HepG2 (cell line): ENCODE measurements at regions not wholly inside any gene's neighbourhood (a gene's known extent, or its start where the extent isn't known, plus 50 kb on each side); places are given as distances from the start of the nearest gene placed in this dataset.

Source experiments
- ATAC-seq: fragments of 200-7000 bp; cut with Tn5 transposase; 3 replicates; pipeline ENCODE4 v1.9.1; 2020; ENCODE audit warnings: mild to moderate bottlenecking, moderate library complexity
- BruUV-seq: library from RNA; stranded (reverse); fragments of 400-500 nt; replicated peaks from 2 replicates; lab custom pipeline; 2021; lab: Mats Ljungman, UMichigan
- CTCF ChIA-PET: fragments of 300-600 bp; formaldehyde crosslinking; extraction: SDS; loops from one replicate; lab custom pipeline; 2021; ENCODE audit warnings: low total read pairs, inconsistent platforms, low intra/inter-chr PET ratio; lab: Yijun Ruan, JAX
- POLR2A ChIA-PET: fragments of 350-600 bp; sonication (Branson Sonifier 250); formaldehyde crosslinking; loops from one replicate; lab custom pipeline; 2020; ENCODE audit warnings: antibody characterized with exemption, inconsistent platforms; lab: Yijun Ruan, JAX
- DNase-seq: peaks from one replicate; pipeline ENCODE4 v3.0.0-alpha.2; 2015; ENCODE audit warnings: low spot score
- FAIRE-seq: peaks from 3 replicates; lab custom pipeline; 2011; peaks lifted over from hg19 to GRCh38; lab: Jason Lieb, UNC
- H2AFZ ChIP-seq: one replicate; pipeline ENCODE4 v1.6.1; 2011; ENCODE audit warnings: low read length, inconsistent platforms
- H3K27ac ChIP-seq: fragments of 300-600 bp; 3 replicates; pipeline ENCODE4 v1.8.0; 2011; ENCODE audit warnings: mixed run types, mild to moderate bottlenecking, mixed read lengths, low read length, inconsistent platforms; ENCODE audit not compliant: insufficient read depth; ENCODE audit errors: extremely low read length
- H3K27me3 ChIP-seq, 2 experiments: fragments of 200-600 bp in 1 of 2; 2 replicates in 1 of 2; 3 replicates in 1 of 2; pipeline versions ENCODE4 v1.6.0 to v1.8.0; 2011; ENCODE audit warnings: low read length in 2 of 2, mild to moderate bottlenecking in 2 of 2, moderate library complexity in 2 of 2, inconsistent platforms in 1 of 2; ENCODE audit not compliant: insufficient read depth in 2 of 2, control insufficient read depth in 1 of 2
- H3K36me3 ChIP-seq, 2 experiments: fragments of 200-600 bp in 1 of 2; replicated peaks in 1 of 2; 2 replicates in 1 of 2; 3 replicates in 1 of 2; pipeline versions ENCODE4 v1.5.1 to v1.8.0; 2011; ENCODE audit warnings: low read length in 2 of 2, inconsistent platforms in 1 of 2; ENCODE audit not compliant: insufficient read depth in 2 of 2, control insufficient read depth in 1 of 2
- H3K4me1 ChIP-seq: 2 replicates; pipeline ENCODE4 v1.5.1; 2012; ENCODE audit warnings: low read length, inconsistent platforms; ENCODE audit not compliant: insufficient read depth
- H3K4me2 ChIP-seq: 2 replicates; pipeline ENCODE4 v1.6.0; 2011; ENCODE audit warnings: low read depth, low read length, inconsistent platforms
- H3K4me3 ChIP-seq, 3 experiments: fragments of 200-600 bp in 1 of 3; sonication (generic), shearing (Covaris generic) in 1 of 3; replicated peaks in 1 of 3; 2 replicates each; pipeline ENCODE4 v1.5.1; 2011 to 2016; ENCODE audit warnings: low read length in 3 of 3, inconsistent platforms in 2 of 3, low read depth in 2 of 3, mild to moderate bottlenecking in 2 of 3, control low read depth in 1 of 3, mixed read lengths in 1 of 3; ENCODE audit not compliant: insufficient read depth in 1 of 3
- H3K79me2 ChIP-seq: one replicate; pipeline ENCODE4 v1.6.1; 2011; ENCODE audit warnings: low read length, inconsistent platforms; ENCODE audit not compliant: insufficient read depth
- H3K9ac ChIP-seq: 2 replicates; pipeline ENCODE4 v1.6.0; 2011; ENCODE audit warnings: mild to moderate bottlenecking, low read depth, low read length, inconsistent platforms; ENCODE audit not compliant: insufficient read depth
- H3K9me3 ChIP-seq: 2 replicates; pipeline ENCODE4 v1.5.1; 2012; ENCODE audit warnings: mild to moderate bottlenecking, low read length
- H4K20me1 ChIP-seq: 2 replicates; pipeline ENCODE4 v1.6.0; 2011; ENCODE audit warnings: inconsistent platforms, mild to moderate bottlenecking, low read length, moderate library complexity; ENCODE audit not compliant: insufficient read depth
- ARNT ChIP-seq: fragments of 450-650 bp; IDR thresholded peaks from 2 replicates; pipeline ENCODE4 v1.6.1; 2017
- ATF1 ChIP-seq: IDR thresholded peaks from 2 replicates; pipeline ENCODE4 v1.6.1; 2016; ENCODE audit warnings: mild to moderate bottlenecking, control low read depth
- CREB1 ChIP-seq, 2 experiments: fragments of 450-650 bp in 1 of 2; IDR thresholded peaks; 2 replicates each; pipeline ENCODE4 v1.6.1; 2016 to 2017; ENCODE audit warnings: control low read depth in 1 of 2, mild to moderate bottlenecking in 1 of 2, missing compliant biosample characterization in 1 of 2, missing genetic modification characterization in 1 of 2
- FOXA3 ChIP-seq: IDR thresholded peaks from 2 replicates; pipeline ENCODE4 v1.6.1; 2016; ENCODE audit warnings: missing genetic modification reagents, missing compliant biosample characterization
- IRF1 ChIP-seq: sonication (generic); formaldehyde crosslinking; IDR thresholded peaks from 2 replicates; pipeline ENCODE4 v1.4.0; 2020; ENCODE audit warnings: low read depth, mild to moderate bottlenecking, missing genetic modification reagents
- LCORL ChIP-seq, 2 experiments: fragments of 450-650 bp in 1 of 2; sonication (generic) in 1 of 2; formaldehyde crosslinking in 1 of 2; IDR thresholded peaks; 2 replicates each; pipeline versions ENCODE4 v1.5.0 to v1.6.1; 2017 to 2020; ENCODE audit warnings: antibody characterized with exemption in 1 of 2, missing genetic modification reagents in 1 of 2
- NCOA2 ChIP-seq: sonication (generic); formaldehyde crosslinking; IDR thresholded peaks from 2 replicates; pipeline ENCODE4 v1.8.0; 2022; ENCODE audit warnings: inconsistent platforms
- PHF20 ChIP-seq: sonication (generic); formaldehyde crosslinking; IDR thresholded peaks from 2 replicates; pipeline ENCODE4 v1.5.0; 2020; ENCODE audit warnings: mild to moderate bottlenecking, missing genetic modification reagents
- SRY ChIP-seq: sonication (generic); formaldehyde crosslinking; IDR thresholded peaks from 2 replicates; pipeline ENCODE4 v1.8.0; 2022; ENCODE audit warnings: mild to moderate bottlenecking, missing genetic modification reagents
- ZFP37 ChIP-seq: sonication (generic); formaldehyde crosslinking; IDR thresholded peaks from 2 replicates; pipeline ENCODE4 v1.4.0; 2020; ENCODE audit warnings: missing genetic modification reagents, borderline replicate concordance
- ZNF75D ChIP-seq: sonication (generic); formaldehyde crosslinking; IDR thresholded peaks from 2 replicates; pipeline ENCODE4 v1.8.1; 2023; ENCODE audit warnings: missing genetic modification reagents, mild to moderate bottlenecking, borderline replicate concordance
- ZNF784 ChIP-seq: sonication (generic); formaldehyde crosslinking; IDR thresholded peaks from 2 replicates; pipeline ENCODE4 v1.5.1; 2020; ENCODE audit warnings: missing genetic modification reagents, mild to moderate bottlenecking, borderline replicate concordance
- WGBS: methylation state at CpG from one replicate; pipeline ENCODE4 v1.1.6; 2017; ENCODE audit warnings: low lambda C conversion rate; 5-methylcytosine and 5-hydroxymethylcytosine counted together
- in situ Hi-C: cut with HindIII; loops from 2 replicates; pipeline ENCODE4 v1.10.0; 2017; ENCODE audit warnings: low pct_unique_long_range_greater_than_20kb; ENCODE audit not compliant: extremely low pct_ligation_motif_present
- intact Hi-C: fragments of 100-400 bp; cut with micrococcal nuclease; formaldehyde crosslinking; loops from one replicate; pipeline ENCODE4 v1.10.0; 2022; ENCODE audit not compliant: unreplicated experiment
- TF ChIP-seq, protein P1 (sequence below): sonication (generic); formaldehyde crosslinking; IDR thresholded peaks from 2 replicates; pipeline ENCODE4 v1.4.0; 2020; ENCODE audit warnings: missing genetic modification reagents, borderline replicate concordance
- TF ChIP-seq, protein P2 (sequence below): sonication (generic); formaldehyde crosslinking; IDR thresholded peaks from 2 replicates; pipeline ENCODE4 v1.4.0; 2020; ENCODE audit warnings: mild to moderate bottlenecking, missing genetic modification reagents
- TF ChIP-seq, protein P3 (sequence below): sonication (generic); formaldehyde crosslinking; IDR thresholded peaks from 2 replicates; pipeline ENCODE4 v1.4.0; 2020; ENCODE audit warnings: missing genetic modification reagents
- TF ChIP-seq, protein P4 (sequence below): sonication (generic); formaldehyde crosslinking; conservative IDR thresholded peaks from 2 replicates; pipeline ENCODE4 v1.8.0; 2022; ENCODE audit warnings: low read depth, missing genetic modification reagents
- TF ChIP-seq, protein P5 (sequence below): IDR thresholded peaks from 2 replicates; pipeline ENCODE4 v1.6.1; 2016; ENCODE audit warnings: mild to moderate bottlenecking, missing biosample characterization, missing genetic modification reagents

DNA sequence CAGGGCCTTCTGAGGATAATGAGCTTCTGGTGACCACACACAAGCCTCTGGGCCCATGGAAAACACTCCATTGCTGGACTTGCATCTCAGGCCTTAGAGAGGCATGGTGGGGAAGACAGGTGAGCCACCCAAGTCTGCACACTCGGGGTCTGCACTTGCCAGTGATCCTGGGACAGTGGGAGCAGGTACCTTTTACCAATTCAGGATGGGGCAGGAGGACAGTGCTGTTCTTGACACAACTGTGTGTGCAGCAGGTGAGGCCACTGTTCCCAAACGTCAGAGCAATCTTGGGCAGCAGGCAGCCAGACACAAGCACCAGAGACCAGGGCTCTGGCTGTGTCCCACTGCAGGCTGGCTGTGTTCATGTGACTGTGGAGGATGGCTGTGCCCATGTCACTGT, 221.3 kb downstream of the ERMARD start:
- FAIRE-seq (no peak), ATAC-seq (no peak), DNase-seq (no peak)
- Histone ChIP-seq H3K4me1 (no peaks in the 10 kb centered on the region), H3K79me2 (no peaks in the 10 kb centered on the region), H3K9me3 (no peaks in the 10 kb centered on the region), H3K4me3 (no peak overlapping the region), H3K27ac (no peak overlapping the region), H3K27me3 (peaks cover 21 to 67% of the 10 kb centered on the region in 2 experiments), H3K4me2 (no peak overlapping the region), H3K36me3 (no peaks in the 10 kb centered on the region), H2AFZ (no peak overlapping the region), H3K9ac (no peak overlapping the region), H4K20me1 (no peaks in the 10 kb centered on the region)
- POLR2A ChIA-PET: no interaction called here
- WGBS: 0% methylated on average over 2 of the region's 2 CpGs
- CTCF ChIA-PET: no interaction called here
- intact Hi-C loops: no loop called here
- in situ Hi-C loops: no loop called here
- BruUV-seq: no TSS peak
- TF ChIP-seq, protein P1, sequence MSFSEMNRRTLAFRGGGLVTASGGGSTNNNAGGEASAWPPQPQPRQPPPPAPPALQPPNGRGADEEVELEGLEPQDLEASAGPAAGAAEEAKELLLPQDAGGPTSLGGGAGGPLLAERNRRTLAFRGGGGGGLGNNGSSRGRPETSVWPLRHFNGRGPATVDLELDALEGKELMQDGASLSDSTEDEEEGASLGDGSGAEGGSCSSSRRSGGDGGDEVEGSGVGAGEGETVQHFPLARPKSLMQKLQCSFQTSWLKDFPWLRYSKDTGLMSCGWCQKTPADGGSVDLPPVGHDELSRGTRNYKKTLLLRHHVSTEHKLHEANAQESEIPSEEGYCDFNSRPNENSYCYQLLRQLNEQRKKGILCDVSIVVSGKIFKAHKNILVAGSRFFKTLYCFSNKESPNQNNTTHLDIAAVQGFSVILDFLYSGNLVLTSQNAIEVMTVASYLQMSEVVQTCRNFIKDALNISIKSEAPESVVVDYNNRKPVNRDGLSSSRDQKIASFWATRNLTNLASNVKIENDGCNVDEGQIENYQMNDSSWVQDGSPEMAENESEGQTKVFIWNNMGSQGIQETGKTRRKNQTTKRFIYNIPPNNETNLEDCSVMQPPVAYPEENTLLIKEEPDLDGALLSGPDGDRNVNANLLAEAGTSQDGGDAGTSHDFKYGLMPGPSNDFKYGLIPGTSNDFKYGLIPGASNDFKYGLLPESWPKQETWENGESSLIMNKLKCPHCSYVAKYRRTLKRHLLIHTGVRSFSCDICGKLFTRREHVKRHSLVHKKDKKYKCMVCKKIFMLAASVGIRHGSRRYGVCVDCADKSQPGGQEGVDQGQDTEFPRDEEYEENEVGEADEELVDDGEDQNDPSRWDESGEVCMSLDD (CRISPR knock-in tag): no peak
- TF ChIP-seq ZNF784 (CRISPR knock-in tag): no peak
- TF ChIP-seq, protein P2, sequence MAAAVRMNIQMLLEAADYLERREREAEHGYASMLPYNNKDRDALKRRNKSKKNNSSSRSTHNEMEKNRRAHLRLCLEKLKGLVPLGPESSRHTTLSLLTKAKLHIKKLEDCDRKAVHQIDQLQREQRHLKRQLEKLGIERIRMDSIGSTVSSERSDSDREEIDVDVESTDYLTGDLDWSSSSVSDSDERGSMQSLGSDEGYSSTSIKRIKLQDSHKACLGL (CRISPR knock-in tag): no peak
- no peak for TF ChIP-seq CREB1 (IDR thresholded peaks at IDR 0.05)
- TF ChIP-seq CREB1 (CRISPR knock-in tag; IDR thresholded peaks at IDR 0.05): no peak
- no peak for TF ChIP-seq IRF1
- no peak for TF ChIP-seq ARNT
- TF ChIP-seq, protein P3, sequence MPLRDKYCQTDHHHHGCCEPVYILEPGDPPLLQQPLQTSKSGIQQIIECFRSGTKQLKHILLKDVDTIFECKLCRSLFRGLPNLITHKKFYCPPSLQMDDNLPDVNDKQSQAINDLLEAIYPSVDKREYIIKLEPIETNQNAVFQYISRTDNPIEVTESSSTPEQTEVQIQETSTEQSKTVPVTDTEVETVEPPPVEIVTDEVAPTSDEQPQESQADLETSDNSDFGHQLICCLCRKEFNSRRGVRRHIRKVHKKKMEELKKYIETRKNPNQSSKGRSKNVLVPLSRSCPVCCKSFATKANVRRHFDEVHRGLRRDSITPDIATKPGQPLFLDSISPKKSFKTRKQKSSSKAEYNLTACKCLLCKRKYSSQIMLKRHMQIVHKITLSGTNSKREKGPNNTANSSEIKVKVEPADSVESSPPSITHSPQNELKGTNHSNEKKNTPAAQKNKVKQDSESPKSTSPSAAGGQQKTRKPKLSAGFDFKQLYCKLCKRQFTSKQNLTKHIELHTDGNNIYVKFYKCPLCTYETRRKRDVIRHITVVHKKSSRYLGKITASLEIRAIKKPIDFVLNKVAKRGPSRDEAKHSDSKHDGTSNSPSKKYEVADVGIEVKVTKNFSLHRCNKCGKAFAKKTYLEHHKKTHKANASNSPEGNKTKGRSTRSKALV (CRISPR knock-in tag): no peak
- no peak for TF ChIP-seq PHF20
- no peak for TF ChIP-seq FOXA3 (CRISPR knock-in tag)
- TF ChIP-seq, protein P4, sequence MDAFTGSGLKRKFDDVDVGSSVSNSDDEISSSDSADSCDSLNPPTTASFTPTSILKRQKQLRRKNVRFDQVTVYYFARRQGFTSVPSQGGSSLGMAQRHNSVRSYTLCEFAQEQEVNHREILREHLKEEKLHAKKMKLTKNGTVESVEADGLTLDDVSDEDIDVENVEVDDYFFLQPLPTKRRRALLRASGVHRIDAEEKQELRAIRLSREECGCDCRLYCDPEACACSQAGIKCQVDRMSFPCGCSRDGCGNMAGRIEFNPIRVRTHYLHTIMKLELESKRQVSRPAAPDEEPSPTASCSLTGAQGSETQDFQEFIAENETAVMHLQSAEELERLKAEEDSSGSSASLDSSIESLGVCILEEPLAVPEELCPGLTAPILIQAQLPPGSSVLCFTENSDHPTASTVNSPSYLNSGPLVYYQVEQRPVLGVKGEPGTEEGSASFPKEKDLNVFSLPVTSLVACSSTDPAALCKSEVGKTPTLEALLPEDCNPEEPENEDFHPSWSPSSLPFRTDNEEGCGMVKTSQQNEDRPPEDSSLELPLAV (CRISPR knock-in tag): no peak
- TF ChIP-seq, protein P5, sequence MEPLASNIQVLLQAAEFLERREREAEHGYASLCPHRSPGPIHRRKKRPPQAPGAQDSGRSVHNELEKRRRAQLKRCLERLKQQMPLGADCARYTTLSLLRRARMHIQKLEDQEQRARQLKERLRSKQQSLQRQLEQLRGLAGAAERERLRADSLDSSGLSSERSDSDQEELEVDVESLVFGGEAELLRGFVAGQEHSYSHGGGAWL (CRISPR knock-in tag): no peak
- no peak for TF ChIP-seq ATF1 (CRISPR knock-in tag)
- TF ChIP-seq ZNF75D (CRISPR knock-in tag): no peak
- TF ChIP-seq ZFP37 (CRISPR knock-in tag): no peak
- no peak for TF ChIP-seq NCOA2 (CRISPR knock-in tag)
- no peak for TF ChIP-seq SRY (CRISPR knock-in tag)
- TF ChIP-seq LCORL (IDR thresholded peaks at IDR 0.05): no peak
- TF ChIP-seq LCORL (CRISPR knock-in tag; IDR thresholded peaks at IDR 0.05): no peak
